GM10266 (cell line): ENCODE measurements at regions not wholly inside any gene's neighbourhood (a gene's known extent, or its start where the extent isn't known, plus 50 kb on each side); places are given as distances from the start of the nearest gene placed in this dataset.

Experiments used
- DNase-seq: peaks from one replicate; pipeline ENCODE4 v3.0.0; 2012; ENCODE audit errors: extremely low spot score
- TF ChIP-seq, protein P1 (sequence below): IDR thresholded peaks from 2 replicates; pipeline ENCODE4 v1.5.1; 2012; ENCODE audit warnings: mild to moderate bottlenecking, low read depth; ENCODE audit not compliant: control insufficient read depth, insufficient read depth; ENCODE audit errors: missing control alignments

- no peak for DNase-seq
- TF ChIP-seq, protein P1, sequence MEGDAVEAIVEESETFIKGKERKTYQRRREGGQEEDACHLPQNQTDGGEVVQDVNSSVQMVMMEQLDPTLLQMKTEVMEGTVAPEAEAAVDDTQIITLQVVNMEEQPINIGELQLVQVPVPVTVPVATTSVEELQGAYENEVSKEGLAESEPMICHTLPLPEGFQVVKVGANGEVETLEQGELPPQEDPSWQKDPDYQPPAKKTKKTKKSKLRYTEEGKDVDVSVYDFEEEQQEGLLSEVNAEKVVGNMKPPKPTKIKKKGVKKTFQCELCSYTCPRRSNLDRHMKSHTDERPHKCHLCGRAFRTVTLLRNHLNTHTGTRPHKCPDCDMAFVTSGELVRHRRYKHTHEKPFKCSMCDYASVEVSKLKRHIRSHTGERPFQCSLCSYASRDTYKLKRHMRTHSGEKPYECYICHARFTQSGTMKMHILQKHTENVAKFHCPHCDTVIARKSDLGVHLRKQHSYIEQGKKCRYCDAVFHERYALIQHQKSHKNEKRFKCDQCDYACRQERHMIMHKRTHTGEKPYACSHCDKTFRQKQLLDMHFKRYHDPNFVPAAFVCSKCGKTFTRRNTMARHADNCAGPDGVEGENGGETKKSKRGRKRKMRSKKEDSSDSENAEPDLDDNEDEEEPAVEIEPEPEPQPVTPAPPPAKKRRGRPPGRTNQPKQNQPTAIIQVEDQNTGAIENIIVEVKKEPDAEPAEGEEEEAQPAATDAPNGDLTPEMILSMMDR = no peak
These were observed 154.8 kb upstream of the TOM1L1 start for GRCh38 chr17:54745862-54746261.

- DNase-seq = no peak
- TF ChIP-seq, protein P1 = no peak
These were observed 151.5 kb upstream of the TOM1L1 start for GRCh38 chr17:54749157-54749556.

- no peak for DNase-seq
- TF ChIP-seq, protein P1 = peak; percentile 37
These were observed 146.1 kb upstream of the TOM1L1 start for GRCh38 chr17:54754560-54754959.

DNA sequence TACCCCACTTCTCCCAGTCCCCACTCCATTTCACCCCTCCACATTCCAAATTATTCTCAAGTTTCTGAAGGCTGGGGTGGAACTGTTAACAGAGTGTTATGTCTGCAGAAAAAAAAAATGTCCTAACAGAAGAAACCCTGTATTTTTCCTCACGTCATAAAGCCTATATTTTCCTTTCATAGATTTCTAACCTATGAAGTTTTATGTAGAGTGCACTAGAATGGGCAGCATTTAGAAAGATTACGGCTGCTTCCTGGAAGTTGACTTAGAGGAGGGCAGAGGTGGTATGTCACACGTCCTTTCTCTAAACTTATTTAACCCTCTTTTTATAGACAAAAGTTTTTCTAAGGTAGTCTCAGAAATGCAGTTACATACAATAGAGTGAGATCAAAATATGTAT lies 139.8 kb upstream of the TOM1L1 start:
- DNase-seq = no peak
- TF ChIP-seq, protein P1 = no peak

DNA sequence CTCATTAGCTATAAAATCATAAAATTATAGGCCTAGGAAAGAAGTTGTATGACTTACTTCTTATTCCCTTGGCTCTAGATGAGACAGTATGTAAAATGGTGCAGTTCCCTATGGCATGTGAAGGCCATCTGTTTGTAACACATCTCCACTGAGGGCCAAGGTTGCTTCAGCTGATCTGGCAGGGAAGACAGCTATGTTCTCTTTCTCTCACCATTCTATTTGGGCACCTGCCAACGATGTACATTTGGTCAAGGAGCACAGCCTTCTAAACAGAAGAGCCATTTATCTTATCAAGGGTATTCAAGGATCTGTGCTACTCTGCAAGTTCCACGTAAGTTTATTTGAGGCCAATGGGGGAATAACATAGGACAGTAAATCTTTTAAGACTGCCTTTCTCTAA lies 129.8 kb upstream of the TOM1L1 start:
- DNase-seq = no peak
- TF ChIP-seq, protein P1 = no peak

GRCh38 chr17:54771409-54771915 lies 129.2 kb upstream of the TOM1L1 start:
- no peak for DNase-seq
- TF ChIP-seq, protein P1 = no peak

- no peak for DNase-seq
- TF ChIP-seq, protein P1 = no peak
These were observed 120.4 kb upstream of the TOM1L1 start for GRCh38 chr17:54780238-54780637.
